Endothelial cell (in vitro differentiated cells): ENCODE measurements at regions not wholly inside any gene's neighbourhood (a gene's known extent, or its start where the extent isn't known, plus 50 kb on each side); places are given as distances from the start of the nearest gene placed in this dataset.

Experiments used
- DNase-seq: peaks from one replicate; pipeline ENCODE4 v3.0.0; 2021; ENCODE audit warnings: low spot score
- H3K27ac Mint-ChIP-seq: one replicate; pipeline ENCODE4 v1.8.0; 2021; ENCODE audit warnings: mixed read lengths, inconsistent platforms; ENCODE audit not compliant: unreplicated experiment
- H3K27me3 Mint-ChIP-seq: one replicate; pipeline ENCODE4 v1.8.0; 2021; ENCODE audit warnings: mild to moderate bottlenecking, moderate library complexity, mixed read lengths, inconsistent platforms; ENCODE audit not compliant: unreplicated experiment
- H3K36me3 Mint-ChIP-seq: one replicate; pipeline ENCODE4 v1.8.0; 2021; ENCODE audit warnings: mild to moderate bottlenecking, low read depth, mixed read lengths, inconsistent platforms; ENCODE audit not compliant: unreplicated experiment
- H3K4me1 Mint-ChIP-seq: one replicate; pipeline ENCODE4 v1.8.0; 2021; ENCODE audit warnings: mild to moderate bottlenecking, mixed read lengths, inconsistent platforms; ENCODE audit not compliant: unreplicated experiment
- H3K4me3 Mint-ChIP-seq: one replicate; pipeline ENCODE4 v1.8.0; 2021; ENCODE audit warnings: mild to moderate bottlenecking, mixed read lengths, inconsistent platforms; ENCODE audit not compliant: unreplicated experiment
- H3K9me3 Mint-ChIP-seq: one replicate; pipeline ENCODE4 v1.8.0; 2021; ENCODE audit warnings: mixed read lengths, inconsistent platforms; ENCODE audit not compliant: unreplicated experiment
- TF ChIP-seq, protein P1 (sequence below): fragments of 200-600 bp; sonication (generic); IDR thresholded peaks from one replicate; pipeline ENCODE4 v1.5.0; 2021; ENCODE audit warnings: antibody characterized with exemption; ENCODE audit not compliant: unreplicated experiment

DNA sequence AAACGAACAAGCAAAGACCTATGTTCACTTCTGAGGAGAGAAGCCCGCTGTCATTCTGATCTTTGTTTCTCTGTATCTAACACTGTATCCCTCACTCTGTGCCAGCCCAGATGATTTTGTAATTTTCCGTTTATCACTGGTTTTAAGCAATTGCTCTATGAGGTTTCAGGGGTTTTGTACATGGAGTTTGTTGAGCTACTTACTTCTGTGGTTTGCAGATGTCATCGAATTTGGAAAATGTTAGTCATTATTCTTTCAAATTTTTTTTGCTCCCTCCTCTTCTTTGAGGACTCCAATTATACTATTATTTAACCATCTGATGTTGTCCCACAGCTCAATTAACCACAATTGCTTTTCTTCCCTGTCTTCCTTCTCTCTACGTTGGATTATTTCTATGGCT lies 650.9 kb upstream of the IGFBP3 start:
- H3K4me1 Mint-ChIP-seq = no peaks in the 10 kb centered on the region
- TF ChIP-seq, protein P1, sequence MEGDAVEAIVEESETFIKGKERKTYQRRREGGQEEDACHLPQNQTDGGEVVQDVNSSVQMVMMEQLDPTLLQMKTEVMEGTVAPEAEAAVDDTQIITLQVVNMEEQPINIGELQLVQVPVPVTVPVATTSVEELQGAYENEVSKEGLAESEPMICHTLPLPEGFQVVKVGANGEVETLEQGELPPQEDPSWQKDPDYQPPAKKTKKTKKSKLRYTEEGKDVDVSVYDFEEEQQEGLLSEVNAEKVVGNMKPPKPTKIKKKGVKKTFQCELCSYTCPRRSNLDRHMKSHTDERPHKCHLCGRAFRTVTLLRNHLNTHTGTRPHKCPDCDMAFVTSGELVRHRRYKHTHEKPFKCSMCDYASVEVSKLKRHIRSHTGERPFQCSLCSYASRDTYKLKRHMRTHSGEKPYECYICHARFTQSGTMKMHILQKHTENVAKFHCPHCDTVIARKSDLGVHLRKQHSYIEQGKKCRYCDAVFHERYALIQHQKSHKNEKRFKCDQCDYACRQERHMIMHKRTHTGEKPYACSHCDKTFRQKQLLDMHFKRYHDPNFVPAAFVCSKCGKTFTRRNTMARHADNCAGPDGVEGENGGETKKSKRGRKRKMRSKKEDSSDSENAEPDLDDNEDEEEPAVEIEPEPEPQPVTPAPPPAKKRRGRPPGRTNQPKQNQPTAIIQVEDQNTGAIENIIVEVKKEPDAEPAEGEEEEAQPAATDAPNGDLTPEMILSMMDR = no peak
- H3K9me3 Mint-ChIP-seq = no peaks in the 10 kb centered on the region
- no peak for DNase-seq
- H3K4me3 Mint-ChIP-seq = no peak overlapping the region
- no peaks in the 10 kb centered on the region for H3K27me3 Mint-ChIP-seq
- no peak overlapping the region for H3K27ac Mint-ChIP-seq
- H3K36me3 Mint-ChIP-seq = no peaks in the 10 kb centered on the region

DNA sequence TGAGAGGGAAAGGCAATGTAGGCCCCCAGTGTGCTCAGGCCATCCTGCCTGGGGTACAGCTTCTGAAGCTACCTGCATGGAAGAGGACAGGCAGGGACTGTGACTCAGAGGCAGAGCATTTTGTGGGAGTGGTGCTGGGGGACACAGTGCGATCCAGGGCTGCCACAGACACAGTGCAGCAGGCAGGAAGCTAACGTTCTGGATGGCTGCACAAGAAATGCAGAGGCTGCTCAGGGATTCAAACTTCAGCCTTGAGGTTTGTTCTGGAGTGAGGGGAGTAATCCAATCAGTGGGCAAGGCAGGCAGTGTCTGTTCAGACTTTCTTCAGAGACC lies 648.0 kb upstream of the IGFBP3 start:
- H3K4me1 Mint-ChIP-seq = no peaks in the 10 kb centered on the region
- H3K27me3 Mint-ChIP-seq = peaks cover 1% of the 10 kb centered on the region
- no peak overlapping the region for H3K4me3 Mint-ChIP-seq
- TF ChIP-seq, protein P1 = no peak
- no peak overlapping the region for H3K27ac Mint-ChIP-seq
- H3K36me3 Mint-ChIP-seq = no peaks in the 10 kb centered on the region
- DNase-seq = no peak
- no peaks in the 10 kb centered on the region for H3K9me3 Mint-ChIP-seq

DNA sequence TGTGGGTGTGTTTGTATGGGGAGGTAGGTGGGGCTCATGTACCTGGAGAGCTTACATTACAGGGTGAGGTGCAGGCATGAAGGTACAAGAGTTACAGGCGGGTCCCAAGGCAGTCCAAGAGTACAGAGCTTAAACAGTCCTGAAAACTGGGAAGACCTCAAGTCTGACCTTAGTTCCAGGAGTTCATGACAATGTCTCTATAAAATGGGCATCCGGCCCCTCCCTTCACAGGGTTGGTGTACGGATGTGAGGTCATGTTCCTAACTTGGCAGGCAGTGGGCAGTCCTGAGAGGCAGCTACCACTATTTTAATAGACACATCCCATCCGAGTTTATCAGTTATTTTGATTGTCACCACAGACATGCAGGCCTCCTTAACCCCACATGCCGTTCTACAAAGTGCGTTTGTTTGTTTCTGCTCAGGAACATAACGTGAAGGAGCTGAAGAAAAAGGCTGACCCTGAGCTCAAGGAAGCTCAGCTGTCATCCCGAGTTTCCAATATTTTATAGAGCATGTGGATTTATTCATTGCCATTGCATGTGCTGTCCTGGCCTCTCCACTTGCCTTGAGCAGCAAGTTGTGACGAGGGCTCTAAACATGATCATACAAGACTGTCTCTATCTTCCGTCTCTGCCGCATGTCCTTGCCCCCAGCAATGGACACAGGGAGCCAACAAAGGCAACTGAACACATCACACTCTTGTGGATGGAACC lies 647.5 kb upstream of the IGFBP3 start:
- H3K4me3 Mint-ChIP-seq = no peak overlapping the region
- H3K27ac Mint-ChIP-seq = no peak overlapping the region
- H3K36me3 Mint-ChIP-seq = no peaks in the 10 kb centered on the region
- DNase-seq = no peak
- no peaks in the 10 kb centered on the region for H3K9me3 Mint-ChIP-seq
- no peaks in the 10 kb centered on the region for H3K4me1 Mint-ChIP-seq
- peaks cover 1% of the 10 kb centered on the region for H3K27me3 Mint-ChIP-seq
- TF ChIP-seq, protein P1 = no peak

DNA sequence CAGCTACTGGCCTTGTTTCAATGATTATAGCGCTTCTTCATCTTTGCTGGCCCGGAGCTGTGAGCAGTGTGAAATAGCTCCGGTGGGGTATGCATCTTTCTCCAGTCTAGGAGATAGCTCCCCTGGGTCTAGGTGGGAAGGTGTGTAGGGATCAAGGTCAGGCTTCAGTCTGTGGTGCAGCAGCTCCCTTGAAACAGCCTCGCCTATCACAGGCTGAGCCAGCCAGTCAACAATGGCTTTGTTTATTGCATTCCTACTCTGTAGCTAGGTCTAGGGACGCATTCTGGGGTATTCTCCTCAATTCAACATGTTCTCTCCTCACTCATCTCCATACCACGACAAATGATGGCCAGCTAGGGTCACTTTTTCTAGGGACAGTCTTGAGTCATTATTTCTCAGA lies 646.8 kb upstream of the IGFBP3 start:
- Mint-ChIP-seq H3K36me3 (no peaks in the 10 kb centered on the region), H3K9me3 (no peaks in the 10 kb centered on the region), H3K4me1 (no peaks in the 10 kb centered on the region), H3K27ac (no peak overlapping the region), H3K27me3 (peaks cover 1% of the 10 kb centered on the region), H3K4me3 (no peak overlapping the region)
- TF ChIP-seq, protein P1 = no peak
- DNase-seq = no peak

DNA sequence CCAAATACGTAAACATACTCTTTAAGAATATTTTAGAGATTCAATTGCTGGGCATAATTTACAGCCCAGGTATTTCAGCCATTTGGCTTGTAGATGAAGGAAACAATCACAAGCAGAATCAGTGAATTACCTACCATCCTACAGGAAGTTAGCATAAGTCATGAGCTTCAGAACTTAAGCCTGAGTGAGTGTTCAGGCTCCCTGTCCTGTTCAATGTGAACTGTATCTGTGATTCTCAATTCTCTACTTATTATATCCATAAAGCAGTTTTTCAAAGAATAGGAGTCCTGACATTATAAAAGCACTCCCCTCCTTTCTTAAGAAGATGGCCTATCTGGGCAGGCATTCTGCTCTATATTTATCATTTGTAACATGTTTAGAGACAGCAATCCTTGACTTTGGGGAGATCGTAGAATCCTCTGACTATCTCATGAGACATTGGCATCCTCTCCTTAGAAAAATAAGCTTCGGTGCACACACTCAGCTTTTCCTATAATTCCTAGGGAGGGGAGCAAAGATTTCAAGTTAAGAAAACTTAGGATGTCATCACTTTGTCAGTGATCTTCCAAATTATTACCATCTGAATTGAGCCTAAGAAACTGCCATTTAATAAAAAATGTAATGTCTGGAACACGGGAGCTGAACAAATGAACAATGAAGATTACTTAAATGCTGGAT lies 645.2 kb upstream of the IGFBP3 start:
- Mint-ChIP-seq H3K4me1 (no peaks in the 10 kb centered on the region), H3K9me3 (no peaks in the 10 kb centered on the region), H3K4me3 (no peak overlapping the region), H3K27ac (no peak overlapping the region), H3K36me3 (no peaks in the 10 kb centered on the region), H3K27me3 (peaks cover 1% of the 10 kb centered on the region)
- DNase-seq = no peak
- TF ChIP-seq, protein P1 = no peak
